GM10248 (cell line): ENCODE measurements at regions not wholly inside any gene's neighbourhood (a gene's known extent, or its start where the extent isn't known, plus 50 kb on each side); places are given as distances from the start of the nearest gene placed in this dataset.

ENCODE experiments used
- CTCF ChIA-PET: fragments of 300-600 bp; sonication (Branson Sonifier 250); formaldehyde crosslinking; extraction: SDS; loops from one replicate; lab custom pipeline; 2021; ENCODE audit warnings: antibody characterized with exemption; lab: Yijun Ruan, JAX
- POLR2A ChIA-PET: fragments of 350-650 bp; sonication (Branson Sonifier 250); formaldehyde crosslinking; extraction: SDS; loops from one replicate; lab custom pipeline; 2020; ENCODE audit warnings: antibody characterized with exemption; lab: Yijun Ruan, JAX
- DNase-seq: peaks from one replicate; pipeline ENCODE4 v3.0.0; 2012; ENCODE audit errors: extremely low spot score
- TF ChIP-seq, protein P1 (sequence below): IDR thresholded peaks from 2 replicates; pipeline ENCODE4 v1.5.1; 2012; ENCODE audit warnings: mild to moderate bottlenecking, low read depth; ENCODE audit errors: extremely low read depth, missing control alignments, control extremely low read depth

DNA sequence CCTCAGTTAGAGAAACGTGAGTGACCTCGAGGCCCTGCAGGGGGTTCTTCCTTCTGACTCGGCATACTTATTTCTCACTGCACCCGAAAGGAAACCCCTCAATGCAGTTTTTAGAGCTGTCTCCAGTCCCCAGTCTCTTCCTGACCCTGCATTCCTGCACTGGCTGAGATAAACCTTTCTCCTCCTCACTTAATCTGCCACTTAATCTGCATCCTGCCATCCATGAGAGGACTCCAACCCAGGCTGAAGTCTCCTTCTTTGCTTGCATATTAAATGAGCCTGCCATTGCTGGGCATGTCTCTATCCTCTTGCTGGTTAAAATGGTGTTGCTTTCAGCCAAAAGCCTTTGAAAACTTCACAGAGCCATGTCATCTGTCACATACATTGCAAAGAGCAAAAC is 125.6 kb upstream of the GATA6 start:
- CTCF ChIA-PET = no interaction called here
- POLR2A ChIA-PET = no interaction called here
- DNase-seq = no peak
- TF ChIP-seq, protein P1, sequence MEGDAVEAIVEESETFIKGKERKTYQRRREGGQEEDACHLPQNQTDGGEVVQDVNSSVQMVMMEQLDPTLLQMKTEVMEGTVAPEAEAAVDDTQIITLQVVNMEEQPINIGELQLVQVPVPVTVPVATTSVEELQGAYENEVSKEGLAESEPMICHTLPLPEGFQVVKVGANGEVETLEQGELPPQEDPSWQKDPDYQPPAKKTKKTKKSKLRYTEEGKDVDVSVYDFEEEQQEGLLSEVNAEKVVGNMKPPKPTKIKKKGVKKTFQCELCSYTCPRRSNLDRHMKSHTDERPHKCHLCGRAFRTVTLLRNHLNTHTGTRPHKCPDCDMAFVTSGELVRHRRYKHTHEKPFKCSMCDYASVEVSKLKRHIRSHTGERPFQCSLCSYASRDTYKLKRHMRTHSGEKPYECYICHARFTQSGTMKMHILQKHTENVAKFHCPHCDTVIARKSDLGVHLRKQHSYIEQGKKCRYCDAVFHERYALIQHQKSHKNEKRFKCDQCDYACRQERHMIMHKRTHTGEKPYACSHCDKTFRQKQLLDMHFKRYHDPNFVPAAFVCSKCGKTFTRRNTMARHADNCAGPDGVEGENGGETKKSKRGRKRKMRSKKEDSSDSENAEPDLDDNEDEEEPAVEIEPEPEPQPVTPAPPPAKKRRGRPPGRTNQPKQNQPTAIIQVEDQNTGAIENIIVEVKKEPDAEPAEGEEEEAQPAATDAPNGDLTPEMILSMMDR = no peak

DNA sequence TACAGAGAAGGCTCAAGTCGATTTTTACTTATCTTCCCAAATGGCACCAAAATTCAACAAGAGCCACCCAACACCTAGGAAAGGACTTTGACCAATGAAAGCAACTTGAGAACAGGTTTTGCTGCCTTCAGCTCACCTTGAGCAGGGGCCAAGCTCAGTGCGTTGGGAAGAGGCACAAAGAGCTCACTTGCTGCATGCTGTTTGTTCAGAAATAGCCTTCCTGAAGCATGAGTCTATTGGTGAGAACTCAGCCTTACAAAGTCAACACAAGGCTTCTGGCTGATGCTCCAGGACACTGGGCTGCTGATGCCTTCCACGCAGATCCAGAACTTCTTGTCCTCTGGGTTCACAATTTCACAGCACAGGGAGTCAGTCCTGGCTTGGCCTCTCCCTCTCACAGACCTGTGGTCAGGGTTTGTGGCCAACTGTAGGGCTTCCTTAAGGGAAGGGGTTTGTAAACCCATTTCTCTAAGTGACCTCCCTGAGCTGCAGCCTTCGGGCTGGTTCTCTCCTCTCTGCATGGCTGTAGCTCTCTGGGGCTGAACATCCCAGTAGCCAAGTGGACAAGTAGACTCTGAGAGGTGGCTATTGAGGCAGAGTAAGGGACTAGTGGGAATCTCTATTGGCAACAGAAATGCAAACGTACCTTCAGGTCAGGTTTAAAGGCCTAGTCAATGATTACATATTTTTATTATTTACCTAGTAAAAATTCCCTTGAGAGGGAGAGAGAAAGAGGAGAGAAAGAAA is 124.7 kb upstream of the GATA6 start:
- no peak for DNase-seq
- POLR2A ChIA-PET = no interaction called here
- TF ChIP-seq, protein P1 = no peak
- CTCF ChIA-PET = no interaction called here

- POLR2A ChIA-PET = no interaction called here
- DNase-seq = no peak
- CTCF ChIA-PET = no interaction called here
Observed at GRCh38 chr18:22045221-22045918, 124.0 kb upstream of the GATA6 start.

DNA sequence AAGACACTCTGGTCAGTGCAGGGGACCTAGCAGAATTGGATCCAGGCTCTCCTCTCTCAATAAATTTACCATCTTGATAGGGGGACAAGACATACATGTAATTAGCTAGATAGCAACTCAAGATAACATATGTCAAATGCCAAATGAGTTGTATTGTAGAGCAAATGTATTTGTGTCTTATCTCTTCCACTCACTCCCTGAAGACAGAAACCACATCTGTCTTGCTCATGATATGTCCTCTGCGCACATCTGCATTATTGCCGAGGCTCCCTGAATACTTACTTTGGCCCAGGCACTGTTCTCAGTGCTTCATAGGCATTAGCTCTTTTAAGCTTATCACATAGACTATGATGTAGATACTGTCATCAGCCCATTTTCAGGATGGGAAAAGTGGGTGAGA is 122.9 kb upstream of the GATA6 start:
- POLR2A ChIA-PET = no interaction called here
- TF ChIP-seq, protein P1 = no peak
- CTCF ChIA-PET = no interaction called here
- DNase-seq = no peak

More at GRCh38 chr18:22045221-22045918, 124.0 kb upstream of the GATA6 start:
- TF ChIP-seq, protein P1 = no peak

- no peak for DNase-seq
- POLR2A ChIA-PET = no interaction called here
- CTCF ChIA-PET = interaction anchor here (1.9 kb wide), 1 partner anchor 49 kb away, joined by 5 read pairs; no protein-coding TSS in a partner anchor
- TF ChIP-seq, protein P1 = no peak
Observed at GRCh38 chr18:22047485-22047884, 121.9 kb upstream of the GATA6 start.

- POLR2A ChIA-PET = no interaction called here
- CTCF ChIA-PET = interaction anchor here (0.9 to 1.9 kb wide), 2 partner anchors 8 to 50 kb away, joined by 3 to 5 read pairs; no protein-coding TSS in a partner anchor
- DNase-seq = no peak
- TF ChIP-seq, protein P1 = no peak
Observed at GRCh38 chr18:22048221-22048620, 121.2 kb upstream of the GATA6 start.
